ENCODE measurements at regions not wholly inside any gene's neighbourhood (a gene's known extent, or its start where the extent isn't known, plus 50 kb on each side); places are given as distances from the start of the nearest gene placed in this dataset.

GRCh38 chr5:152144030-152144429 is 219.4 kb upstream of the GLRA1 start:
- intact Hi-C loops (cut with DNase I), result loop anchor here in 1 of 2 donors (10.0 kb wide), 1 partner anchor 319 kb away; no protein-coding TSS in a partner anchor

GRCh38 chr5:152142840-152143469 is 218.3 kb upstream of the GLRA1 start:
- H3K4me3 ChIP-seq, result no peak overlapping the region
- DNase-seq, result peak in 2 of 3 donors; percentile 41 to 53
- H3K36me3 ChIP-seq, result no peaks in the 10 kb centered on the region
- H3K4me1 ChIP-seq, result no peaks in the 10 kb centered on the region
- no peaks in the 10 kb centered on the region for H3K27me3 ChIP-seq
- intact Hi-C loops (cut with DNase I), result loop anchor here in 1 of 2 donors (10.0 kb wide), 1 partner anchor 318 kb away; no protein-coding TSS in a partner anchor
- TF ChIP-seq POLR2A (IDR thresholded peaks at IDR 0.05) (no peak), CTCF (IDR thresholded peaks at IDR 0.05) (peak; percentile 64 to 89 (median 84))
- ATAC-seq, result peak; percentile 72 to 86 (median 81)
- H3K27ac ChIP-seq, result no peak overlapping the region
- WGBS (ENCODE audit: insufficient coverage, low coverage, low lambda C conversion rate, missing lambda C conversion rate), result 5% methylated on average over 2 of the region's 3 CpGs
- H3K9me3 ChIP-seq, result no peaks in the 10 kb centered on the region

More at GRCh38 chr5:152144030-152144429, 219.4 kb upstream of the GLRA1 start:
- TF ChIP-seq CTCF (IDR thresholded peaks at IDR 0.05) (no peak), POLR2A (IDR thresholded peaks at IDR 0.05) (no peak)
- no peaks in the 10 kb centered on the region for H3K36me3 ChIP-seq
- WGBS (ENCODE audit: insufficient coverage, low coverage, low lambda C conversion rate, missing lambda C conversion rate), result 54% methylated on average over 9 of the region's 9 CpGs
- H3K27me3 ChIP-seq, result no peaks in the 10 kb centered on the region
- no peak for DNase-seq
- no peak overlapping the region for H3K27ac ChIP-seq
- no peaks in the 10 kb centered on the region for H3K4me1 ChIP-seq
- no peak for ATAC-seq
- no peak overlapping the region for H3K4me3 ChIP-seq
- H3K9me3 ChIP-seq, result no peaks in the 10 kb centered on the region

- Histone ChIP-seq H3K4me3 (no peak overlapping the region), H3K36me3 (no peaks in the 10 kb centered on the region), H3K27me3 (no peaks in the 10 kb centered on the region), H3K4me1 (no peaks in the 10 kb centered on the region), H3K27ac (no peak overlapping the region), H3K9me3 (no peaks in the 10 kb centered on the region)
- TF ChIP-seq POLR2A (IDR thresholded peaks at IDR 0.05) (no peak), CTCF (IDR thresholded peaks at IDR 0.05) (no peak)
- ATAC-seq (no peak), DNase-seq (no peak)
- WGBS (ENCODE audit: insufficient coverage, low coverage, low lambda C conversion rate, missing lambda C conversion rate), result 67% methylated on average over 1 of the region's 1 CpG
- intact Hi-C loops (cut with DNase I), result loop anchor here in 1 of 2 donors (10.0 kb wide), 1 partner anchor 316 kb away; no protein-coding TSS in a partner anchor
Observed at GRCh38 chr5:152140347-152140746, 215.7 kb upstream of the GLRA1 start.

- no peaks in the 10 kb centered on the region for H3K4me1 ChIP-seq
- no peak overlapping the region for H3K27ac ChIP-seq
- no peak overlapping the region for H3K4me3 ChIP-seq
- 26% methylated on average over 4 of the region's 4 CpGs for WGBS (ENCODE audit: insufficient coverage, low coverage, low lambda C conversion rate, missing lambda C conversion rate)
- H3K9me3 ChIP-seq, result no peaks in the 10 kb centered on the region
- DNase-seq (no peak), ATAC-seq (no peak)
- H3K27me3 ChIP-seq, result no peaks in the 10 kb centered on the region
- no peaks in the 10 kb centered on the region for H3K36me3 ChIP-seq
- intact Hi-C loops (cut with DNase I), result no loop called here
- TF ChIP-seq POLR2A (IDR thresholded peaks at IDR 0.05) (no peak), CTCF (IDR thresholded peaks at IDR 0.05) (no peak)
Observed at GRCh38 chr5:152137063-152137462, 212.4 kb upstream of the GLRA1 start.

Measured in right lobe of liver (tissue), 6 donors.